ENCODE measurements at regions not wholly inside any gene's neighbourhood (a gene's known extent, or its start where the extent isn't known, plus 50 kb on each side); places are given as distances from the start of the nearest gene placed in this dataset.

GRCh38 chr22:27370987-27371386 lies 430.6 kb downstream of the MN1 start:
- no peak for TF ChIP-seq CTCF (IDR thresholded peaks at IDR 0.05; ENCODE audit: low read depth, low read length)
- no peak for TF ChIP-seq MAX (IDR thresholded peaks at IDR 0.05; ENCODE audit: low read depth, low read length)
- TF ChIP-seq POLR2A (IDR thresholded peaks at IDR 0.05; ENCODE audit: extremely low read depth, insufficient read length): no peak
- no peak for TF ChIP-seq MYC (IDR thresholded peaks at IDR 0.05; ENCODE audit: low read depth, low read length)

Data from NB4 (cell line).